Superior temporal gyrus (tissue), 1 donor: ENCODE measurements at regions not wholly inside any gene's neighbourhood (a gene's known extent, or its start where the extent isn't known, plus 50 kb on each side); places are given as distances from the start of the nearest gene placed in this dataset.

Experiments used
- DNase-seq: peaks from one replicate; pipeline ENCODE4 v3.0.0-alpha.2; 2016; ENCODE audit errors: extremely low spot score

DNA sequence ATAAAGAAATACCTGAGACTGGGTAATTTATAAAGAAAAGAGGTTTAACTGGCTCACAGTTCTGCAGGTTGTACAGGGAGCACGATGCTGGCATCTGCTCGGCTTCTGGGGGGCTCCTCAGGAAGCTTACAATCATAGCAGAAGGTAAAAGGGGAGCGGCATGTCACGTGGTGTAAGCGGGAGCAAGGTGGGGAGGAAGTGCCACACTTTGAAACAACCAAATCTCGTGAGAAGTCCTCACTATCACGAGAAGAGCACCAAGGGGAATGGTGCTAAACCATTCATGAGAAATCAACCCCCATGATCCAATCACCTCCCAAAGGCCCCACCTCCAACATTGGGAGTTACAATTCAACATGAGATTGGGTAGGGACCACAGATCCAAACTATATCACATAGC lies 67.7 kb downstream of the AKR1B1 start:
- DNase-seq = no peak

- no peak for DNase-seq
Observed at GRCh38 chr7:134388336-134389019, 70.4 kb downstream of the AKR1B1 start.

GRCh38 chr7:134378562-134378961 lies 61.8 kb upstream of the SLC35B4 start:
- DNase-seq = no peak

DNA sequence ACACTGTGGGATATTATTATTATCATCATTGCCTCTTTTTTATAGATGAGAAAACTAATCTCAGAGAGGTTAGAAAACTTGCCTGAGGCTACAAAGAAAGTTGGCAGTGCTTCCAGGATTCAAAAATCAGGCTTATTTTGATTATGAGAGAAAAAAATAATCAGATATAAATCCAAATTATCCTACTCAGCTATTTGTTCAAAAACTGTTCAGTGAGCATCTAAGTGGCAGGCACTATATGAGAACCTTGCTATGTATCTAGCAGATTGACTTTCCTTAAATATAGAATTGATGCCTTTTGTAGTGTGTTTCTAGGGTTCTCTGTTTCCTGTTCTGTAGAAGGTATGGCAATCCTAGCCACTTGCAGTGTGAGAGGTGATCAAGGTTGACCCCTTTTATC lies 60.0 kb upstream of the SLC35B4 start:
- no peak for DNase-seq

- DNase-seq = peak; percentile 38
Observed at GRCh38 chr7:134375206-134375605, 58.5 kb upstream of the SLC35B4 start.

- no peak for DNase-seq
Observed at GRCh38 chr7:134374791-134375190, 58.1 kb upstream of the SLC35B4 start.

DNA sequence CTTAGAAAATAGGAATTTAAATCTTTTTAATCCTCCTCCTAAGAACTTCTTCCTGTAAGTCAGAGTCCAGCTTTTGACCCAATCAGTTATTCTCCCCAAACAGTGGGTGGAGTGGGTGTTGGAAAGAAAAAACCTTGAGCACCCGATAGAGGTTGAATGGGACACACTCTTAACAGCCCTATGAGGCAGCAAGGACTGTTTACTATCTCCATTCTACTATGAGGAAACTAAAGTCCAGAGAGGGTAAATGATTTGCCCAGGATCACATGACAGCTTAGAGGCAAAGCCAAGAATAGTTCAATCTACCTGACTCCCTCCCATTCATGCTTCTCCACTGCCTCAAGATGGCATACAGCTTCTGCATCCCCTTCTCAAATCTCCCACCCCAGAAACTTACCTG lies 57.6 kb upstream of the SLC35B4 start:
- no peak for DNase-seq

- no peak for DNase-seq
Observed at GRCh38 chr7:134372858-134373257, 56.1 kb upstream of the SLC35B4 start.

- no peak for DNase-seq
Observed at GRCh38 chr7:134371971-134372370, 55.2 kb upstream of the SLC35B4 start.

DNA sequence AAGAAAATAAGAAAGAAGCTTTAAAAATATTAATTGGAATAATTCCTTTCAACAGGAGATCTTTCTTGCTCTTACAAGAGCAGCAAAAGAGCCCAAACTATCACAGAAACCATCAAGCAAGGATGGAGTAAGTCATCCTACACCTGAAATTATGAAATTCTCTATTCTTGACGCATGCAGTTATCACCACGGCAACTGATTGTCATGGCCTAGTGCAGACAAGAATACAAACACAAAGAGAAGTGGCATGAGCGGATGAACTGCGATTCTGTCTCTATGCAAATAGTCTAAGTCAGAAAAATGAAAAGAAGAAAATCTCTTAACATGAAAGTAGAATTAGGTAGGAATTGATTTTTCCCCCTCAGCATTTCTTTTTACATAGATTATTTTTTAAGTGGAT lies 54.8 kb upstream of the SLC35B4 start:
- DNase-seq = no peak

DNA sequence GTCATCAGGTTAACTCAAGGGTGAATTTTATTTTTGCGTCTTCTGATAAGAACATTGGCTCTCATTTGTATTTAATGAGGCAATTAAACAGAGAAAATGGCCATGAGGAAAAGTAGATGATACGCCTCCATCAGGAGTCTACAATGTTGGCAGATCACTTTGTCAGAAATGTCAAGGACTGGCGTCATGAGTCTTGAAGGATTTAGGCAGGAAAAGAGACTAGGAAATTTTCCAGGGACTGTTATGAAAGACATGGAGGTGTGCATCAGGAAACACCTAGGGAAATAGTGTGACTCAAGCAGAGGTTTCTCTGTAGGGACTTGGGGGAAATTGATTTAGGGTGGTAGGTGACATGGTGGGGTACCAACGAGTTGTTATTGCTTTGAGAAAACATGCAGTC lies 53.4 kb upstream of the SLC35B4 start:
- no peak for DNase-seq

DNA sequence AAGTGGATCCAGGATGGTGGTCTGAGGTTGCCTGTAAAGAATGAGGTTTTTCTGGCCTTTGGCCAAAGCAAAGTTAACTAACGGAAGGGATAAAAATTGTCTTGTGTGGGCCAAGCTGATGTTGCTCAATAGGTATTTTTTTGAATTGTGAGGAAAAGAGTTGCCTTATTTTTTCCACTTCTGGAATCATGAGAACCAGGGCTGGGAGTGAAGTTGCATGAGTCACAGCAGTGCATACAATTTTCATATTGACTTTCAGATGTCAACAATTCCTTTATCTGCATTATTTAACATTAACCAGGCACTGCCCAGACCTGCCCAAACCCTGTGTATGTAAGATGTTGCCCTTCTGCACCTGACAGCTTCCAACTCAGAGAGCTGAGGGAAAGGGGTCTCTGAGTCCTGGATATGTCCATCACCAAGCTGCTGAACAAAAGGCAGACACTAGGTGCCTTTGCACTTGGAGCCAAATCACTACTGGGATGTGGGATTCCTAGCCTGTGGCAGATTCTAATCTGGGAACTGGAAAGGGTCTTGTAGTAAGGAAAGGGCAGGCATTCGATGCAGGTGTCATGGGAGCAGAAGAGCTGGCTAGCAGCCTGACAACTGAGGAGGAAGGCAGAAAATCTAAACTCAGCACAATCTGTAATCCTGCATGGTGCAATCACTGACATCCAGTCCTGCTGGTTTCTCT lies 52.3 kb upstream of the SLC35B4 start:
- no peak for DNase-seq

DNA sequence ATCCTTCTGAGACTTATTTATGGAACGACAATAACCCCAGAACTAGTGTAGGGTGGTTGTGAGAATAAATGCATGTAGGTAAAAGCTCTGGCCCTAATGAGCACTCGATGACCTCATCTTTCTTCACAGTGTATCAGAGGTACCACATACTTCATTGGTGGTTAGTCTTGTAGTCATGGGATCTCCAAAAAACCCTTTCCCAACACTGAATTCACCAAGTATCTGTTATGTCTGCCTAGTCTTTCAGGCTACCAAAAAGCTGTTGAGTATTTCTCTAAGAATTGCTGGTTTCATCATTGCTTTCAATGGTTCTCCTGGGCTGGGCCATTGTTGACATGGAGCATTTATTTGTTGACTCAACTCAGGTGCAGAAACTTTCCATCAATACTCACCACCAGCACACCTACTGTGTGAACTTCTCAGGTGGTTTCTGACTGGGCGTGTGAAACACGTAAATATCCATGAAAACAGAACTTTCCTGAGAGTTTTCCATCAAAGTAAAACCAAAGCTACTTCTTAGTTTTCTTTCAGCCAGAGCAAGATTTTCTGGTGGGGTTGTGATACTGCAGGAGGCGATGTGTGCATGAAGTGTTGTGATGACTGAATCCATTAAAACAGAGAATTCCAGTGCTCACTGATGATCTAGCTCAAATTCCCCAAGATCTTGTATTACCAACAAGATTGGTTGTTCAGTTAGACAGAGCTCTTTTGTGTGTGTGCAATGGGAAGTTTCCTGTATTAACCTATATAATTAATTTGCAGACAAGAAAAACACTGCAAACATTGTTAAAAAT lies 51.4 kb upstream of the SLC35B4 start:
- DNase-seq = no peak
